ENCODE measurements at regions not wholly inside any gene's neighbourhood (a gene's known extent, or its start where the extent isn't known, plus 50 kb on each side); places are given as distances from the start of the nearest gene placed in this dataset.

GRCh38 chr9:81156381-81156780 is 533.0 kb downstream of the TLE1 start:
- no peak for DNase-seq

- DNase-seq, result no peak
Measured at GRCh38 chr9:81150016-81150625, 539.2 kb downstream of the TLE1 start.

- no peak for DNase-seq
Measured at GRCh38 chr9:81146684-81147337, 542.5 kb downstream of the TLE1 start.

GRCh38 chr9:81146241-81146640 is 543.1 kb downstream of the TLE1 start:
- DNase-seq, result no peak

- no peak for DNase-seq
Measured at GRCh38 chr9:81145331-81145963, 543.9 kb downstream of the TLE1 start.

- no peak for DNase-seq
Measured at GRCh38 chr9:81141961-81142360, 547.4 kb downstream of the TLE1 start.

GRCh38 chr9:81137976-81138568 is 551.3 kb downstream of the TLE1 start:
- peak; percentile 7 for DNase-seq

GRCh38 chr9:81132796-81133195 is 556.6 kb downstream of the TLE1 start:
- DNase-seq, result no peak

- DNase-seq, result no peak
Measured at GRCh38 chr9:81132318-81132717, 557.0 kb downstream of the TLE1 start.

GRCh38 chr9:81128701-81129100 is 560.6 kb downstream of the TLE1 start:
- no peak for DNase-seq

GRCh38 chr9:81125446-81126092 is 563.8 kb downstream of the TLE1 start:
- DNase-seq, result no peak

GRCh38 chr9:81123526-81123925 is 565.8 kb downstream of the TLE1 start:
- no peak for DNase-seq

- DNase-seq, result no peak
Measured at GRCh38 chr9:81122749-81123148, 566.6 kb downstream of the TLE1 start.

GRCh38 chr9:81119591-81119990 is 569.8 kb downstream of the TLE1 start:
- no peak for DNase-seq

- no peak for DNase-seq
Measured at GRCh38 chr9:81118416-81118815, 570.9 kb downstream of the TLE1 start.

- no peak for DNase-seq
Measured at GRCh38 chr9:81116340-81117137, 572.8 kb downstream of the TLE1 start.

- peak; percentile 57 for DNase-seq
Measured at GRCh38 chr9:81113453-81114124, 575.8 kb downstream of the TLE1 start.

GRCh38 chr9:81112627-81113452 is 576.5 kb downstream of the TLE1 start:
- peak; percentile 47 for DNase-seq

GRCh38 chr9:81108821-81109220 is 580.5 kb downstream of the TLE1 start:
- DNase-seq, result no peak

GRCh38 chr9:81108391-81108790 is 581.0 kb downstream of the TLE1 start:
- no peak for DNase-seq
